ENCODE measurements at regions not wholly inside any gene's neighbourhood (a gene's known extent, or its start where the extent isn't known, plus 50 kb on each side); places are given as distances from the start of the nearest gene placed in this dataset.
A peak's percentile ranks its signal among the peaks of the same experiment; 100 is the strongest.
"Not testable (repeated sequence)": the region's sequence is repeated elsewhere in the genome, so short reads cannot be mapped to it uniquely, and the experiment has no call there.

DNA sequence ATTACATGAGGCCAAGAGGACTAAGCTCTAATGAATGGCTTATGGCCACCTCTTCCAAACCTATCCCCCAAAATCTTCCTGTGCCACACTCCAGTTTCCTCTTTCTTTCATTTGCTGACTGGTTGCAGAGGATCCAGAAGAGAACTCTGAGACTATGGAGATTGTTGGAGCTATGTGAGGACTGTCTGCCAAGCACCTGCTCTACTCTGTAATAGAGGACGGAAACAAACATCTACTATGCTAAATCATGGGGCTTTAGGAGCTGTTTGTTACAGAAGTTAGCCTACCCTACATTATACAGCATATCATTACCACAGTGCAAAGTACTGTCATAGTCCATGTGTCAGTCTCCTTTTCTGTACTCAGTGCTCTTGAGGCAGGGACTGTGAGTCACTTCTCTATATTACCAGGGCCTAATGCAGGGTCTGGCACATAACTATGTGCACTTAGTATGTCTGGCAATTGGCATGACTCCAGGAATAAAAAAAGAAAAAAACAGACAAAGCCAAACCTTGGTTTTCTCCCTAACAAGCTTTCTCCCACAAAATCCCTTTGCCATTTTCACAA is 95.1 kb downstream of the RPAP3 start:
- no peak for DNase-seq

DNA sequence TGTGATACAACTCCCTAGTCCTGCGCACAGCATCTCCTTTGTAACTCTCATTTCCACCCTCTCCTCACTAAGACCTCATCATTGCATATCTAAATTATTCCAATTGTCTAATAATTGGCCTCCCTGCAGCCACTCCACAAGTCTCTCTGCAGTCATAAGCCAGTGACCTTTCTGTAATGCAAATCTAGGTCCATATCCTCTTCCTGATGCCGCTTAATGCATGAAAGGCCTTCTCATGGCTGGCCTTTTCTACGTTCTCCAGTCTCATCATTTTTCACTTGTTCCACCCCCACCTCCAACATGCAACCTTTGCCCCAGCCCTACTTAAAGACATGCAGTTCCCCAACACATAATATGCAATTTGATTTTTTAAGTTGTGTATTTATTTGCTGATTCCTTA is 96.0 kb downstream of the RPAP3 start:
- no peak for DNase-seq

- DNase-seq = not testable (repeated sequence)
Measured at GRCh38 chr12:47608671-47609070, 97.2 kb downstream of the RPAP3 start.

- no peak for DNase-seq
Measured at GRCh38 chr12:47604221-47604873, 101.5 kb downstream of the RPAP3 start.

- no peak for DNase-seq
Measured at GRCh38 chr12:47602949-47603558, 102.8 kb downstream of the RPAP3 start.

DNA sequence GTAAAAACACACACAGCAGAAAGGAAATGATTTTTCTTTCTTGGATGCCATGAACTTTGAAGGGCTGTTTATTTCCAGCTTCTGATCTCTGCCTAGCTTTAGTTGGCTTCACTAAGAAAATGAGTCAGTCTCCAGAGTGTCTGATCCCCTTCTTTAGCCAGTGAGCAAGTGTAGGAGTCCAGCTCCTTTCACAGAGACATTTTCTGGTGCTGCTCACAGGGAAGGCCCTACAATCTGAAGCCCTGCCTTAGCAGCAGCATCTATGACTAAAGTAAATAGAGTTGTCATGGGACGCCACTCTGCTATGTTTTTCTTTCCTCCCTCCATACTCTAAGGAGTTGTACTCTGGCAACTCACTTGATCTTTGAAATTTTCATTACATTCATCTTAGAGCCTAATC is 103.5 kb downstream of the RPAP3 start:
- DNase-seq = no peak

GRCh38 chr12:47601071-47601470 is 104.8 kb downstream of the RPAP3 start:
- DNase-seq = no peak

GRCh38 chr12:47591795-47592194 is 114.0 kb downstream of the RPAP3 start:
- no peak for DNase-seq

GRCh38 chr12:47591361-47591791 is 114.5 kb downstream of the RPAP3 start:
- DNase-seq = no peak

DNA sequence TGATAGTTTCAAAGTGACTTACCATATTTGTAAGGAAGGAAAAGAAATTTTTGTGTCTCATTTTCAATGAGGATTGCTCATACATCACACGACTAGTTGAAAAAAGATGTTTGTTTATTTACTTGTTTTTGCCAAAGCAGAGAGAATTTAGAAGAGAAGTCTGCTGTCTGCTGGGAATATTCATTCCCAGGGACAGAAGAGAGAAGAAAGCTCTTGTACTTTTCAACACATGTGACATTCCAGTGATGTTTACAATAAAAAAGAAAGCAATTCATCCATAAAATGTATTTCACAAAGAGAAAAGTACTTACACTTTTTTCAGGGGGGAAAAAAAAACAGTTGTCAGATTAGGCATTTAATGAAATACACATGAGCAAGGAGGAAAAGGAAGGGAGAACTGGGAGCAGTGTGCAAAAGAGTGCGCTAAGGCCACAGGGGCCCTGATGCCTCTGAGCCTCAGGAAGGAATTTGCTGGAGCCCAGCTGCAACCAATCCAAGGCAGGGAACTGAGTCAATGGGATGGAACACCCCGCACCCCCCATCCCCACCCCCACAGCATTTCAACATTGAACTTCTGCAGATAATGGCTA is 115.0 kb downstream of the RPAP3 start:
- no peak for DNase-seq

DNA sequence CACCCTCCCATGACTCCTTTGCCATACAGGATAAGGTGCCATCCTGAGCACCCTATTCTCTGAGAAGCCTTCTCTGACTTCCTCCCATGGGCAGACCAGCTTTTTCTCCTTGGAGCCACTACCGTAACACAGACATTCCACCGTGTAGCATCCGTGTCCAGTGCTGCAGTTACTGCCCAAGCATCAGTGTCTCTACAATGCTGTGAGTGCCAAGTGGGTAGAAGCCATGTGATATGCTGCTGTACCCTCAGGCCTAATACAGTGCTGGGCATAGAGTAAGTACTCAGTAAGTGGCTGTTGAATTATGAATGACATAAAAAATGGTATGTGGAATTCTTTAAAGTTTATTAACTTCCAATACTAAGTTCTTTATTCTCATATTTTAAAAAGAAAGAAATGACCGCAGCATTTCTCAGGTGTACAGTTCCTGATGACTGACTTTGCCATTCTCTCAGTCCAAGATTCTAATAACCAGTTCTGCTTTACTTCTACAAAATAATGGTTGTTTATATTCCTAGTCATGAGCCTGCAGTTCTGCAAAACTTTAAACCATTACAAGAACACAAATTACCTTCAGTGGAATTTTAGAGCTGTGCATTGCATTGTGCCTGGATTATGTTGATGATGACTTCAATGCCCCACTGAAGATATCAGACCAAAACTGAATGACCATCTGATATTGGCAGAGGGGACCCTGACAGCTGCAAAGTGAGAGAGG is 118.7 kb downstream of the RPAP3 start:
- no peak for DNase-seq

GRCh38 chr12:47585507-47585906 is 120.3 kb downstream of the RPAP3 start:
- DNase-seq = no peak

DNA sequence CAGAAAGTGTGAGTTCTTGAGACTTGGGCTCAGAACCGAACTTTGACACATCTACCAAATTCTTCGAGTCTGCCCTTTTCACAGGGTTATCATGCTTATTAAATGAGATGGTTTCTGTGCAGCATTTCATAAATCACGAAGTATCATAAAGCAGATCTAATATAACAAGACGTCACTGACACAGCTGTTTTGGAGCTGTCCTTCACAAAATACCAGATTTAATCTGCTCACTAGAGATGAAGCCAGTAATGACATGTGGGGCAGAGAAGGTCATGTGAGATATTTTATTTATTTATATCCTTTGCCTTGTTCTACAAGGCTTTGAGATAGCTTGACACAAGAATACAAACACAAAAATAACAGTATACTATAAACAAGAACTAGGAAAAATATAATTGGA is 127.0 kb downstream of the RPAP3 start:
- no peak for DNase-seq

- DNase-seq = no peak
Measured at GRCh38 chr12:47577206-47577989, 128.4 kb downstream of the RPAP3 start.

DNA sequence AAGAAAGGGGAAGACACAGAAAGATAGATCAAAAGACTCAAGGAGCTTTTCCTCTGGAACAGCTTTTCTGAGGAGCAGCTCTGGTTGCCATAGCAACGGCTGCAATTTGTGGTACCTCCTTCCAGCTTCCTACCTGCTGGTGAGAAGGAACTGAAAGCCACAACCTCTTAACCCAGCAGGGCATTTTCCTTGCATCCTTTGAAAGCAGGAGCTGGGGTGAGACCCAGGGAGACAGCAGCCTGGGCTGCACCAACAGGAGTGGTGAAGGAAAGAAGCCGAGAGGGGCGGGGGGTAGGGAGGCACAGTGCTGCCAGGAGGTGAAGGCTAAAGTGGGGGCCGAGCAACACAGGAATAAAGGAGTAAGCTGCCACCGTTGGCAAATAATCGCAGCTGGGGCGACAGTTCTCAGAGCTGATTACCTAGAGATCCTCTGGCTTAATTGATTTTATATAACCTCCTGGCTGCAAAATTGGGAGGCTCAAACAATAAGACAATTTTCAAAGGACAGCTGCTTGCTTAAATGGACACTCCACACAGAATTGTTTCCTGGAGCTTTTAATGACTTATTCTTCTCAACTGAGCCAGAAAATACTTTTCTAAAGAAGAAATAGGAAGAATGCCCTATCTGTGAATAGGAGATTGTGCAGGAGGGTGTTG is 129.4 kb downstream of the RPAP3 start:
- DNase-seq = peak; percentile 63

DNA sequence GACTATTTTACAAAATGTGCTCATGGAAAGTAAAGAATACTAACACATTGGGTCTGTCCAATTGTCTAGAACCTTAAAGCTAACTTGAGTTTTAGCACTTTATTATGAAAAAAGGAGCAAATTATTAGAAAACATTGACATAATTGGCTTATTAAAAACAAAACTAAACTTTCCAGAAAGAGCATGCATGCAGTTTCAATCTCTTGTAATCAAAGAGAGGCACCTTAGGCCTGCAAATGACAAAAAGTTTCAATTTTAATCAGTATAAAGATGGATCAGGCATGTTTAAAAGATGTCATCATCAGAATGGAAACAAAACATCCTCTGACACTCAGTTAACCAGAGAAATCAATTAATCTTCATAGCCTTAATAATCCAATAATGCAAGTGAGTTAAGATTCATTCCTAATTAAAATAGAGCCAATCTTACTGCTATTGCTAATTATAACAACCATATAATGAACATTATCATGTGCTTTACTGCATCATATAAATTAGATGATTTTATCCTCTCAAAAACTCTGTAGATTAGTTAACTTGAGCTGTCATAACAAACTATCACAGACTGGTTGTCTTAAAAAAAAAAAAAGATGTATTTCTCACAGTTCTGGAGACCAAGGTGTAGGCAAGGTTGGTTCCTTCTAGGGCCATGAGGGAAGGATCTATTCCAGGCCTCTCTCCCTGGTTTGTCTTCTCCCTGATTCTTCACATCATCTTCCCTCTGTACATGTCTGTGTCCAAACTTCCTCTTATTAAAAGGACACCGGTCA is 131.4 kb downstream of the RPAP3 start:
- no peak for DNase-seq

- no peak for DNase-seq
Measured at GRCh38 chr12:47573146-47573659, 132.6 kb downstream of the RPAP3 start.

GRCh38 chr12:47570151-47570550 is 135.7 kb downstream of the RPAP3 start:
- no peak for DNase-seq

DNA sequence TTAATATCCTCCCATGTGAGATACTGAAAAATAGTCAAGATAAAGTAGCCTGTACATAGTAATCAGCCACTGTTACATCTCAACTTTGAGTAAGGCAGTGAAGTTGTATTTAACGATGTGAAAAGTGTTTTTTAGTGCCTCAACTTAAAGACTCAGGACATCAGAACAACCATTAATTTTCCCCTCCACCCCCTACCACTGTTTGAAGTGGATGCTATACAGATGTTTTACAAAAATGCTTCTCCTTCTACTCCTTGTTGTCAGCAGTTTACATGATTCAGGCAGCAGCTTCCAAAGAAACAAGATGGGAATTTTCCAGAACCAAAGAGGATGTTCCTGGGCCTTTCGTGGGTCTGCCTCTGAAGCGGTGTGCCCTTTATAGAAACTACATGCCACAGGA is 143.6 kb downstream of the RPAP3 start:
- DNase-seq = no peak

DNA sequence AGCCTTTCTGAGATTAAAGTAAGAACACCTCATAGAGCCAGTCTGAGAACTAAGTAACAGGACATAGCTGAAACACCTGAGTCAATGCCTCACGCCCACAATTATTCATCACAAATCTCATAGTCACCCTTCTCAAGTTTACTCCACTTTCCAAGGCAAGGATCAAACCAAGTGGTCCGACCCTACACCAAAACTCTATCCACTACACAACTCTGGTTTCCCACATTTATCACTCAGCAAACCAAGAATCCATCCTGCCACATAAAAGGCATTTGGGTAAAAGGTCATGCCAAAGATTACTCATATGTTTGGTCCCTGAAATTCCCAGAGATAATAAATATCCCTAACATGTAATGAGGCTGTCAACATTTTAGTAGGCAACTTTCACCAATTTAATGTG is 144.1 kb downstream of the RPAP3 start:
- no peak for DNase-seq

DNA sequence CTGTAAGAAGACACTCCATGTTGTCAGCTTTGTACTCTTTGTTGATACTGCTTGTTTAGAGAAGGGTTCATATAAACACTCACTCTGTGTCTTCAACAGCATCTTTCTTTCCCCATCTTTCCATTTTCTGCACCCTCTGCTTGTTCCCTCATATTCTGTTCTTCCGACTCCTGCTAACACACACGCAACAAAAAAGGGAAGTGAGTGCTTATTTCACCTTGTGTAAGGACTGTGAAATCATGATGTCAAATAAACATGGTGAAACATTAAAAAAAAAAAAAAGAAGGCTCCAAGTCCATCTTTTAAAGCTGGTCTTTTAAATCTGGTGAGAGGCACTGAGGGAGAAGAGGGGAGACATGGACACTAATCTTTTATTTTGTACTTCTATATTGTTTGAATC is 145.4 kb downstream of the RPAP3 start:
- no peak for DNase-seq
